Heart right ventricle (tissue), 16 donors: ENCODE measurements at regions not wholly inside any gene's neighbourhood (a gene's known extent, or its start where the extent isn't known, plus 50 kb on each side); places are given as distances from the start of the nearest gene placed in this dataset.
A peak's percentile ranks its signal among the peaks of the same experiment; 100 is the strongest.

Experiments used
- ATAC-seq, 8 donors: fragments of 200-7000 bp; cut with Tn5 transposase; one replicate each; pipeline ENCODE4 v1.9.1; 2020; ENCODE audit warnings: mild to moderate bottlenecking in 8 of 8, moderate library complexity in 8 of 8, moderate number of reproducible peaks in 1 of 8
- DNase-seq, 2 donors: peaks; one replicate each; pipeline ENCODE4 v3.0.0-alpha.2; 2020
- H3K27ac ChIP-seq, 10 donors: fragments of 200-600 bp; sonication (generic) in 2 of 10; one replicate each; pipeline versions ENCODE4 v1.5.0 to v1.8.0; 2020 to 2022; ENCODE audit warnings: mild to moderate bottlenecking in 3 of 10
- H3K27me3 ChIP-seq, 7 donors: fragments of 200-600 bp; one replicate each; pipeline ENCODE4 v1.8.0; 2021 to 2022; ENCODE audit warnings: mild to moderate bottlenecking in 2 of 7
- H3K36me3 ChIP-seq, 9 donors: fragments of 200-600 bp; sonication (generic) in 1 of 9; one replicate each; pipeline versions ENCODE4 v1.5.0 to v1.8.0; 2020 to 2022; ENCODE audit warnings: mild to moderate bottlenecking in 2 of 9
- H3K4me1 ChIP-seq, 9 donors: fragments of 200-600 bp; sonication (generic) in 1 of 9; one replicate each; pipeline versions ENCODE4 v1.5.0 to v1.8.0; 2020 to 2022; ENCODE audit warnings: mild to moderate bottlenecking in 4 of 9
- H3K4me3 ChIP-seq, 10 donors: fragments of 200-600 bp; sonication (generic) in 2 of 10; one replicate each; pipeline versions ENCODE4 v1.5.0 to v1.8.0; 2020 to 2022; ENCODE audit warnings: mild to moderate bottlenecking in 7 of 10, moderate library complexity in 2 of 10
- H3K9me3 ChIP-seq, 11 donors: fragments of 200-600 bp in 10 of 11; sonication (generic) in 2 of 11; one replicate each; pipeline versions ENCODE4 v1.5.0 to v1.8.0; 2013 to 2022; ENCODE audit warnings: mild to moderate bottlenecking in 2 of 11, control low read depth in 1 of 11, moderate library complexity in 1 of 11
- WGBS, 2 donors: extraction: QIAGEN DNeasy Blood & Tissue Kit; methylation state at CpG; one replicate each; pipeline ENCODE4 v1.1.7; 2013; ENCODE audit warnings: inconsistent platforms in 1 of 2; 5-methylcytosine and 5-hydroxymethylcytosine counted together
- intact Hi-C, 10 donors: fragments of 100-400 bp; cut with DNase I; formaldehyde crosslinking; loops; one replicate each; pipeline versions ENCODE4 v1.11.1 to v1.14.2; 2022
- TF ChIP-seq, protein P1 (sequence below), 9 donors: fragments of 200-600 bp; sonication (generic) in 2 of 9; IDR thresholded peaks; one replicate each; pipeline versions ENCODE4 v1.5.0 to v1.8.0; 2021 to 2022; ENCODE audit warnings: antibody characterized with exemption in 9 of 9, mild to moderate bottlenecking in 5 of 9, moderate library complexity in 1 of 9
- donor health status: Arrhythmogenic right ventricular cardiomyopathy.
- donor health status: ischemic (EF 13 %, LVEDD 7.1; RV severe dilation, severe dysfunction).
- donor health status: healthy with polysubstance abuse.
- donor health status: DM: no; HTN: yes; CAD: no.
- donor health status: DM: no; HTN: no; CAD: no.
- donor health status: ischemic (EF 25% LVEDD 6.9; RV normal size, moderate dysfunction).
- donor health status: ischemic (EF 25% LVEDD 5.7; RV mildly dilated, moderate dysfunction).
- donor health status: healthy.
- donor health status: DM: yes; HTN: yes; CAD: no.
- donor health status: Ischemic cardiomyopathy.
- donor health status: ischemic (EF 35%, LVEDD 5.7; RV mildly dilated, moderate dysfunction).
- donor health status: nonischemic (EF 11% LVEDD 7.7; RV severe dilation, severe dysfunction).
- donor health status: DM: yes; HTN: yes; CAD: no.
- donor health status: PGD.
- donor health status: ischemic (EF 29% LVEDD 5.4; RV normal size, mild dysfunction).
- donor health status: nonischemic (EF 23%, LVEDD 6.1; RV moderate dilation, normal function).

DNA sequence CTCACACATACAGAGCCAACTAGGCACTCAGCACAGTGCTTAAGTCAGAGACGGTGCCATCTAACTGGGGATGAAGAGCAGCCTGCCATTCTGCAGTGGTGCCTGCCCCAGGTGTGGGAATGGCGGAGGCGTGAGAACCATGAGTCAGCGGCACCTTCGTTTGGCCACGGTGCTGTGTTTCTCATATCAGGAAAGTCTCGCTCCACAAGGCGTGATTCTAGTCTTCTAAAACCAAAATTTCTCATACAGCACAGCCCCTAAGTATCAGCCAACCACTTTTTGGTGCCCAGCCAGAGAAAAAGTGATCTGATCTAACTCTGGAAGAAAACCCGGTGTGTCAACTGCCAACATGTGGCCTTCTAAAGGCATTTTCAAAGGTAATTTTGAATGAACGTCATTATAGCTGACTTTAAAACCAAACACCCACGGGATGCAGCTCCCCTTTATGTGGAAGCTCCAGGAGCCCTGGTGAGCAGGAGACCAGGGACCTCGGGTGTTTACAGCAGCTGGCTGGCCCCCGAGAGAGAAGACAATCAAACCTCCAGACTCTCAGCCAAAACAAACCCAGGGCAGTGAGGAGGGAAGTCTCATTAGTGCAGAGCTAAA, 54.6 kb downstream of the ABCC12 start:
- no peaks in the 10 kb centered on the region for H3K36me3 ChIP-seq
- DNase-seq, result no peak
- WGBS, 2 donors, result 70 to 71% methylated on average over 13 of the region's 13 CpGs
- H3K4me3 ChIP-seq, result no peak overlapping the region
- TF ChIP-seq, protein P1, sequence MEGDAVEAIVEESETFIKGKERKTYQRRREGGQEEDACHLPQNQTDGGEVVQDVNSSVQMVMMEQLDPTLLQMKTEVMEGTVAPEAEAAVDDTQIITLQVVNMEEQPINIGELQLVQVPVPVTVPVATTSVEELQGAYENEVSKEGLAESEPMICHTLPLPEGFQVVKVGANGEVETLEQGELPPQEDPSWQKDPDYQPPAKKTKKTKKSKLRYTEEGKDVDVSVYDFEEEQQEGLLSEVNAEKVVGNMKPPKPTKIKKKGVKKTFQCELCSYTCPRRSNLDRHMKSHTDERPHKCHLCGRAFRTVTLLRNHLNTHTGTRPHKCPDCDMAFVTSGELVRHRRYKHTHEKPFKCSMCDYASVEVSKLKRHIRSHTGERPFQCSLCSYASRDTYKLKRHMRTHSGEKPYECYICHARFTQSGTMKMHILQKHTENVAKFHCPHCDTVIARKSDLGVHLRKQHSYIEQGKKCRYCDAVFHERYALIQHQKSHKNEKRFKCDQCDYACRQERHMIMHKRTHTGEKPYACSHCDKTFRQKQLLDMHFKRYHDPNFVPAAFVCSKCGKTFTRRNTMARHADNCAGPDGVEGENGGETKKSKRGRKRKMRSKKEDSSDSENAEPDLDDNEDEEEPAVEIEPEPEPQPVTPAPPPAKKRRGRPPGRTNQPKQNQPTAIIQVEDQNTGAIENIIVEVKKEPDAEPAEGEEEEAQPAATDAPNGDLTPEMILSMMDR (IDR thresholded peaks at IDR 0.05), result no peak
- intact Hi-C loops, result no loop called here
- no peak for ATAC-seq
- H3K4me1 ChIP-seq, result peaks cover 0 to 20% (median 0%) of the 10 kb centered on the region in 9 donors
- no peaks in the 10 kb centered on the region for H3K27me3 ChIP-seq
- H3K27ac ChIP-seq, result no peak overlapping the region
- no peaks in the 10 kb centered on the region for H3K9me3 ChIP-seq

DNA sequence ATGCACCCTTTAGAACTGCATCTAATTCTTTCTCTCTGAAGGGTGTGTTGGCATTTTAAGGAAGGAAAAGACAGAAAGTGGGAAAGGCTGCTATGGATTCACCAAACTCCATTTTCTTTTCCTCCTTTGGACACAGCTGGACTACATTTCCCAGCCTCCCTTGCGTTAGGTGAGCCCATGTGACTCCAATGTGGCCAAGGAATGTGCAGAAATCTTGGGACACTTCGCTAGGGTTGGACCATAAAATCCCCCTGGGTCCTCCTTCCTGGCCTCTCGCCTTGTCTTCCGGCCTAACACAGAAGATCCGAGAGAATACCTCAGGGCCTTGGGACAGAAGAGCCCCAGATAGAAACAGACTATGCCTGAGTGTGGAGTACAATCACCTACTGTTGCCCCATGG, 56.3 kb downstream of the ABCC12 start:
- 70 to 71% methylated on average over 5 of the region's 5 CpGs for WGBS, 2 donors
- Histone ChIP-seq H3K27me3 (no peaks in the 10 kb centered on the region), H3K27ac (no peak overlapping the region), H3K4me3 (no peak overlapping the region), H3K9me3 (no peaks in the 10 kb centered on the region), H3K4me1 (peaks cover 0 to 20% (median 0%) of the 10 kb centered on the region in 9 donors), H3K36me3 (no peaks in the 10 kb centered on the region)
- DNase-seq, result peak; percentile 35 to 57
- TF ChIP-seq, protein P1 (IDR thresholded peaks at IDR 0.05), result no peak
- intact Hi-C loops, result no loop called here
- peak in 7 of 8 donors; percentile 46 to 84 (median 65) for ATAC-seq

DNA sequence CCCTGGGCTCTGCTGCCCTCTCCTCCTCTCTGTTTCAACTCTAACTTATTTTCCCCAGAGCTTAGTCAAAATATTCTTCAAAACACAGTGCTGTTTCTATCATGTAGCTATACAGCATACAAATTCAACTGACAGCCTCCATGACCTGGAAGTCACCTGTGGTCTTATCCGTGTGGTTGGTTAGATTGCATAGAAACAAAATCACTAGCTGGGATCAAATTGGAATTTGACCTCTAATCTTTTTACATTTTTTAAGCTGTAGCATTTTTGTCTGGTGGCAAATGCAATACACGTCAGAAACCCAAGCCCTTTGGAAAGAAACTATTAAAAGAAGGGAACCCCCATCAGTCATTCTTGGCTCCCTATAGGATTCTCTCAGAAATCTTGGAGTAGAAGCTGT, 57.3 kb downstream of the ABCC12 start:
- intact Hi-C loops, result no loop called here
- Histone ChIP-seq H3K36me3 (no peaks in the 10 kb centered on the region), H3K9me3 (no peaks in the 10 kb centered on the region), H3K4me1 (peaks cover 0 to 17% (median 0%) of the 10 kb centered on the region in 9 donors), H3K27ac (no peak overlapping the region), H3K27me3 (no peaks in the 10 kb centered on the region), H3K4me3 (no peak overlapping the region)
- DNase-seq, result no peak
- no peak for ATAC-seq
- WGBS, 2 donors, result 94 to 98% methylated on average over 2 of the region's 2 CpGs
- TF ChIP-seq, protein P1 (IDR thresholded peaks at IDR 0.05), result no peak

DNA sequence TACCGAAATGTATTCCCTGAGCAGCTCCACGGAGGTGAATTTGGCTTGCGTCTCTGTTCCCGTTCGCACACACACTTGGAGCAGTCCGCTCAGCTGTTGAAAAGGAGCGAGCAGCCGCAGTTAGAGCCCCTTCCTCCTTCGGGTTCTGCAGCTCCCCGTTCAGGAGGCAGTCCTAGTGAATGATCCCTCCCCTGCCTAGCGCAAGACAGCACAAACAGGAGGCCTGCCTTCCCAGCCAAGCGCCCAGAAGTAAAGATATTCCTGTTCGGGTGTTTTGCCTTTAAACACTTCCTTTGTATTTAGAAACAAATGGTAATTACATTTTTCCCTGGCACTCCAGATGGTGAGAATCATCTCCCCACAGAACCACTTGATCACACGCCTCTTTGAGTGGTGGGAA, 64.7 kb downstream of the ABCC12 start:
- TF ChIP-seq, protein P1 (IDR thresholded peaks at IDR 0.05), result no peak
- 70 to 74% methylated on average over 14 of the region's 14 CpGs for WGBS, 2 donors

More for the DNA sequence above, 64.7 kb downstream of the ABCC12 start:
- intact Hi-C loops, result no loop called here
- ATAC-seq (no peak), DNase-seq (no peak)
- H3K4me3 ChIP-seq, result no peak overlapping the region
- H3K4me1 ChIP-seq, result peaks cover 0 to 25% (median 21%) of the 10 kb centered on the region in 9 donors
- no peaks in the 10 kb centered on the region for H3K9me3 ChIP-seq
- no peaks in the 10 kb centered on the region for H3K36me3 ChIP-seq
- H3K27me3 ChIP-seq, result no peaks in the 10 kb centered on the region
- no peak overlapping the region for H3K27ac ChIP-seq
